SW 1271 (cell line): ENCODE measurements at regions not wholly inside any gene's neighbourhood (a gene's known extent, or its start where the extent isn't known, plus 50 kb on each side); places are given as distances from the start of the nearest gene placed in this dataset.

ENCODE experiments used
- DNase-seq, 2 experiments: peaks; one replicate each; lab custom pipeline; 2025; lab: John Stamatoyannopoulos, UW

- DNase-seq, result no peak
Measured at GRCh38 chr3:87332789-87333188, 56.4 kb upstream of the POU1F1 start.

GRCh38 chr3:87329065-87329464 is 52.7 kb upstream of the POU1F1 start:
- DNase-seq, result no peak
